CD8-positive, alpha-beta memory T cell (primary cell): ENCODE measurements at regions not wholly inside any gene's neighbourhood (a gene's known extent, or its start where the extent isn't known, plus 50 kb on each side); places are given as distances from the start of the nearest gene placed in this dataset.
A peak's percentile ranks its signal among the peaks of the same experiment; 100 is the strongest.

Experiments
- CTCF ChIA-PET: fragments of 350-600 bp; sonication (Branson Sonifier 250); formaldehyde crosslinking; loops from one replicate; lab custom pipeline; 2021; ENCODE audit warnings: antibody characterized with exemption; lab: Charles Lee
- POLR2A ChIA-PET: fragments of 350-600 bp; sonication (Branson Sonifier 250); formaldehyde crosslinking; loops from one replicate; lab custom pipeline; 2021; ENCODE audit warnings: antibody characterized with exemption; lab: Charles Lee
- DNase-seq, 5 donors: peaks; one replicate each; pipeline versions ENCODE4 v3.0.0 to v3.0.0-alpha.2; 2020 to 2022; ENCODE audit warnings: mixed read lengths in 1 of 5
- H3K27ac ChIP-seq: one replicate; pipeline ENCODE4 v1.7.0; 2013; ENCODE audit warnings: low read depth, mild to moderate bottlenecking, low read length, moderate library complexity
- H3K27me3 ChIP-seq: 2 replicates; pipeline ENCODE4 v1.7.0; 2013; ENCODE audit warnings: low read length, mild to moderate bottlenecking; ENCODE audit not compliant: insufficient read depth, poor library complexity, severe bottlenecking
- H3K36me3 ChIP-seq: 2 replicates; pipeline ENCODE4 v1.7.0; 2013; ENCODE audit warnings: mild to moderate bottlenecking, low read length, moderate library complexity; ENCODE audit not compliant: insufficient read depth
- H3K4me1 ChIP-seq: 2 replicates; pipeline ENCODE4 v1.7.0; 2013; ENCODE audit warnings: mild to moderate bottlenecking, low read length, moderate library complexity; ENCODE audit not compliant: insufficient read depth
- H3K4me3 ChIP-seq: 2 replicates; pipeline ENCODE4 v1.7.0; 2013; ENCODE audit warnings: mild to moderate bottlenecking, low read length
- H3K9me3 ChIP-seq: 2 replicates; pipeline ENCODE4 v1.7.0; 2013; ENCODE audit warnings: mild to moderate bottlenecking, low read length
- H3K27ac Mint-ChIP-seq, 8 donors: one replicate each; pipeline ENCODE4 v1.8.0; 2020 to 2021; ENCODE audit warnings: mixed read lengths in 8 of 8, mild to moderate bottlenecking in 6 of 8, inconsistent platforms in 3 of 8, moderate library complexity in 3 of 8
- H3K27me3 Mint-ChIP-seq, 2 donors: one replicate each; pipeline ENCODE4 v1.8.0; 2020 to 2021; ENCODE audit warnings: mixed read lengths in 2 of 2, mild to moderate bottlenecking in 1 of 2, moderate library complexity in 1 of 2
- H3K36me3 Mint-ChIP-seq, 3 donors: one replicate each; pipeline ENCODE4 v1.8.0; 2020 to 2021; ENCODE audit warnings: mixed read lengths in 3 of 3, inconsistent platforms in 1 of 3, mild to moderate bottlenecking in 1 of 3
- H3K4me1 Mint-ChIP-seq, 3 donors: one replicate each; pipeline ENCODE4 v1.8.0; 2020 to 2021; ENCODE audit warnings: mixed read lengths in 3 of 3, inconsistent platforms in 1 of 3, mild to moderate bottlenecking in 1 of 3
- H3K4me3 Mint-ChIP-seq, 7 donors: one replicate each; pipeline ENCODE4 v1.8.0; 2020 to 2021; ENCODE audit warnings: mixed read lengths in 7 of 7, mild to moderate bottlenecking in 6 of 7, moderate library complexity in 4 of 7, inconsistent platforms in 2 of 7
- H3K9me3 Mint-ChIP-seq, 5 donors: one replicate each; pipeline ENCODE4 v1.8.0; 2020 to 2022; ENCODE audit warnings: mixed read lengths in 5 of 5, mild to moderate bottlenecking in 3 of 5, moderate library complexity in 2 of 5, inconsistent platforms in 1 of 5

DNA sequence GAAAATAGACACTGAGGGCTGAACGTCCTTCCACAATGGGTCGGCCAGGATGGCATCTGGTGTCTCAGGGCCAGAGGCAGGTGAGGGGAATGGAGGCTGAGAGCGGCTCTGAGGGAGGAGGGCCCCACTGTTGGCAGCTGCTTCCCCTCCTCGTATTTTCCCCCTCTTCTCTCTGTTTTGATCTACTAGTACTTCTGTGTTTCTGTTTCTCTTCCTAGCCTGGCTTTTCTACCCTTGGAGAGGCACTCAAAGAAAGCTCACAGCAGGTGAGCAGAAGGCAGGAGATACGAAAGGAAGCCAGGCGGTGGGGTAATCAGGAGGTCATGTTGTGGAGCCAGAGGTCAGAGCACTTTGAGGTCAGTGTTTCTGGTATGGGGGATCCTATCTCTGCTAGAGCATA lies 151.8 kb upstream of the GATB start:
- Mint-ChIP-seq H3K36me3 (peaks cover 0 to 8% (median 0%) of the 10 kb centered on the region in 3 donors), H3K4me1 (peaks cover 0 to 3% (median 0%) of the 10 kb centered on the region in 3 donors), H3K27ac (peak overlapping the region in 3 of 8 donors; percentile 25 to 66 (median 51)), H3K27me3 (peaks cover 2 to 11% of the 10 kb centered on the region in 2 donors), H3K9me3 (no peaks in the 10 kb centered on the region), H3K4me3 (no peak overlapping the region)
- DNase-seq = no peak
- no peak overlapping the region for H3K27ac ChIP-seq
- H3K36me3 ChIP-seq = no peaks in the 10 kb centered on the region
- no peaks in the 10 kb centered on the region for H3K4me1 ChIP-seq
- H3K9me3 ChIP-seq = no peaks in the 10 kb centered on the region
- POLR2A ChIA-PET = no interaction called here
- no peak overlapping the region for H3K4me3 ChIP-seq
- CTCF ChIA-PET = no interaction called here
- H3K27me3 ChIP-seq = no peaks in the 10 kb centered on the region

GRCh38 chr4:151911970-151912369 lies 151.2 kb upstream of the GATB start:
- Mint-ChIP-seq H3K36me3 (peaks cover 0 to 8% (median 0%) of the 10 kb centered on the region in 3 donors), H3K27me3 (peaks cover 2 to 14% of the 10 kb centered on the region in 2 donors), H3K4me3 (no peak overlapping the region), H3K4me1 (peaks cover 0 to 3% (median 0%) of the 10 kb centered on the region in 3 donors), H3K9me3 (no peaks in the 10 kb centered on the region), H3K27ac (peak overlapping the region in 1 of 8 donors; percentile 66)
- no peaks in the 10 kb centered on the region for H3K36me3 ChIP-seq
- POLR2A ChIA-PET = no interaction called here
- H3K4me3 ChIP-seq = no peak overlapping the region
- no peaks in the 10 kb centered on the region for H3K27me3 ChIP-seq
- no peaks in the 10 kb centered on the region for H3K4me1 ChIP-seq
- CTCF ChIA-PET = no interaction called here
- DNase-seq = no peak
- no peaks in the 10 kb centered on the region for H3K9me3 ChIP-seq
- no peak overlapping the region for H3K27ac ChIP-seq

GRCh38 chr4:151908734-151909497 lies 148.1 kb upstream of the GATB start:
- H3K27ac ChIP-seq = no peak overlapping the region
- POLR2A ChIA-PET = no interaction called here
- H3K27me3 Mint-ChIP-seq = peaks cover 2 to 17% of the 10 kb centered on the region in 2 donors
- no peak overlapping the region for H3K4me3 Mint-ChIP-seq
- H3K4me3 ChIP-seq = no peak overlapping the region
- no peak overlapping the region for H3K27ac Mint-ChIP-seq
- no peaks in the 10 kb centered on the region for H3K9me3 ChIP-seq
- H3K9me3 Mint-ChIP-seq = peaks cover 0 to 7% (median 3%) of the 10 kb centered on the region in 5 donors
- CTCF ChIA-PET = interaction anchor here (0.7 kb wide), 1 partner anchor 10 kb away, joined by 3 read pairs; no protein-coding TSS in a partner anchor
- peaks cover 0 to 18% (median 0%) of the 10 kb centered on the region in 3 donors for H3K36me3 Mint-ChIP-seq
- DNase-seq = no peak
- H3K36me3 ChIP-seq = no peaks in the 10 kb centered on the region
- H3K4me1 Mint-ChIP-seq = peaks cover 0 to 3% (median 0%) of the 10 kb centered on the region in 3 donors
- H3K27me3 ChIP-seq = no peaks in the 10 kb centered on the region
- no peaks in the 10 kb centered on the region for H3K4me1 ChIP-seq

GRCh38 chr4:151908201-151908600 lies 147.4 kb upstream of the GATB start:
- Histone ChIP-seq H3K4me3 (no peak overlapping the region), H3K27ac (no peak overlapping the region), H3K36me3 (no peaks in the 10 kb centered on the region), H3K27me3 (no peaks in the 10 kb centered on the region), H3K9me3 (no peaks in the 10 kb centered on the region), H3K4me1 (no peaks in the 10 kb centered on the region)
- CTCF ChIA-PET = no interaction called here
- Mint-ChIP-seq H3K27ac (no peak overlapping the region), H3K27me3 (peaks cover 2 to 17% of the 10 kb centered on the region in 2 donors), H3K4me1 (peaks cover 0 to 3% (median 0%) of the 10 kb centered on the region in 3 donors), H3K36me3 (peaks cover 0 to 17% (median 2%) of the 10 kb centered on the region in 3 donors), H3K4me3 (no peak overlapping the region), H3K9me3 (peaks cover 4 to 12% (median 7%) of the 10 kb centered on the region in 5 donors)
- no peak for DNase-seq
- POLR2A ChIA-PET = no interaction called here

DNA sequence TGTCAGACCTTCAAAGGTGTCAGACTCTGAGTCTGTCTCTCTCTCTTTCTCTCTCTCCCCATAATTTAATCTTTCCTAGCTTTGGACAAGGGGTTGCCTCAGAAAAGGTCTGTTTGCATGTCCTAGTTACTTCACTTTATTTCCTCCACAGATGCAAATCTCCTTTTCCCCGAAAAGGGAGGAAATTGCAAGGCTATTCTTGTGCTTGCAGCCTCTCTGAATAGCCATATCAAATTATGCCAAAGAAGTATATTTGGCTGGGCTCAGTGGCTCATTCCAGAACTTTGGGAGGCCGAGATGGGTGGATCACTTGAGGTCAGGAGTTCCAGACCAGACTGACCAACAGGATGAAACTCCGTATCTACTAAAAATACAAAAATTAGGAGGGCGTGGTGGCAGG lies 145.6 kb upstream of the GATB start:
- no peak overlapping the region for H3K4me3 Mint-ChIP-seq
- H3K4me1 Mint-ChIP-seq = peaks cover 0 to 3% (median 0%) of the 10 kb centered on the region in 3 donors
- H3K9me3 ChIP-seq = no peaks in the 10 kb centered on the region

GRCh38 chr4:151905197-151905596 lies 144.4 kb upstream of the GATB start:
- DNase-seq = no peak
- H3K27ac ChIP-seq = no peak overlapping the region
- no peaks in the 10 kb centered on the region for H3K4me1 ChIP-seq
- no peak overlapping the region for H3K4me3 ChIP-seq
- CTCF ChIA-PET = no interaction called here
- Mint-ChIP-seq H3K36me3 (peaks cover 0 to 34% (median 8%) of the 10 kb centered on the region in 3 donors), H3K4me3 (no peak overlapping the region), H3K27me3 (peaks cover 4 to 17% of the 10 kb centered on the region in 2 donors), H3K9me3 (peaks cover 15 to 34% (median 23%) of the 10 kb centered on the region in 5 donors), H3K27ac (peak overlapping the region in 1 of 8 donors; percentile 6), H3K4me1 (peaks cover 0 to 3% (median 0%) of the 10 kb centered on the region in 3 donors)
- no peaks in the 10 kb centered on the region for H3K27me3 ChIP-seq
- H3K36me3 ChIP-seq = no peaks in the 10 kb centered on the region
- POLR2A ChIA-PET = no interaction called here
- no peaks in the 10 kb centered on the region for H3K9me3 ChIP-seq

More for the DNA sequence above, 145.6 kb upstream of the GATB start:
- Histone ChIP-seq H3K4me3 (no peak overlapping the region), H3K4me1 (no peaks in the 10 kb centered on the region), H3K27me3 (no peaks in the 10 kb centered on the region), H3K27ac (no peak overlapping the region), H3K36me3 (no peaks in the 10 kb centered on the region)
- no peak for DNase-seq
- ChIA-PET CTCF (no interaction called here), POLR2A (no interaction called here)
- Mint-ChIP-seq H3K27ac (no peak overlapping the region), H3K9me3 (peaks cover 15 to 27% (median 21%) of the 10 kb centered on the region in 5 donors), H3K36me3 (peaks cover 0 to 32% (median 8%) of the 10 kb centered on the region in 3 donors), H3K27me3 (peaks cover 4 to 17% of the 10 kb centered on the region in 2 donors)

GRCh38 chr4:151901631-151902030 lies 140.8 kb upstream of the GATB start:
- no peaks in the 10 kb centered on the region for H3K9me3 ChIP-seq
- H3K9me3 Mint-ChIP-seq = peaks cover 15 to 37% (median 23%) of the 10 kb centered on the region in 5 donors
- H3K27ac Mint-ChIP-seq = no peak overlapping the region
- no peak overlapping the region for H3K4me3 Mint-ChIP-seq
- no peaks in the 10 kb centered on the region for H3K4me1 Mint-ChIP-seq
- no peak overlapping the region for H3K27ac ChIP-seq
- peaks cover 5 to 7% of the 10 kb centered on the region in 2 donors for H3K27me3 Mint-ChIP-seq
- CTCF ChIA-PET = no interaction called here
- H3K27me3 ChIP-seq = no peaks in the 10 kb centered on the region
- H3K4me3 ChIP-seq = no peak overlapping the region
- no peaks in the 10 kb centered on the region for H3K36me3 ChIP-seq
- POLR2A ChIA-PET = no interaction called here
- DNase-seq = no peak
- no peaks in the 10 kb centered on the region for H3K4me1 ChIP-seq
- peaks cover 0 to 39% (median 8%) of the 10 kb centered on the region in 3 donors for H3K36me3 Mint-ChIP-seq

DNA sequence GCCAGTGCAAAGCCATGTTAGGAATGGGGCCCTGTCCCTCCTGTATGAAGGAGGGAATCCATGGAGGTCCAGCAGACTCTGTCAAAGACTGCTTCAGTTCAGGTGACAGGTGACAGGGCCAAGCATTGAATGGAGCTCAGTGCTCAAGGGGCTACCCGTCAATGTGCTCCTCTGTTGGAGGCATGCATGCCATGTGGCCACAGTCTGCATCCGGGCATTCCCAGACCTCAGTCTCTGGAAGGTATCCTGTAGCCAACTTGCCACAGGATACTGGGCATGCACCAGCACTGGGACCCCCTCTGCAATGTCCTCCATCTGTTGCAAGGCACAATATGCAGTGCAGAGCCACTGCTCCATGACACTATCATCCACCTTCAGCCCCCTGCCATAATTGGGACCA lies 136.1 kb upstream of the GATB start:
- H3K36me3 ChIP-seq = no peaks in the 10 kb centered on the region
- ChIA-PET CTCF (no interaction called here), POLR2A (no interaction called here)
- no peaks in the 10 kb centered on the region for H3K4me1 Mint-ChIP-seq
- H3K4me3 ChIP-seq = no peak overlapping the region
- no peaks in the 10 kb centered on the region for H3K4me1 ChIP-seq
- no peaks in the 10 kb centered on the region for H3K9me3 ChIP-seq
- no peak overlapping the region for H3K27ac Mint-ChIP-seq
- peaks cover 0 to 4% of the 10 kb centered on the region in 2 donors for H3K27me3 Mint-ChIP-seq
- H3K9me3 Mint-ChIP-seq = peaks cover 0 to 14% (median 5%) of the 10 kb centered on the region in 5 donors
- peaks cover 0 to 12% (median 0%) of the 10 kb centered on the region in 3 donors for H3K36me3 Mint-ChIP-seq
- DNase-seq = no peak
- no peak overlapping the region for H3K27ac ChIP-seq
- H3K4me3 Mint-ChIP-seq = no peak overlapping the region
- no peaks in the 10 kb centered on the region for H3K27me3 ChIP-seq
